A549 (cell line): ENCODE measurements at regions not wholly inside any gene's neighbourhood (a gene's known extent, or its start where the extent isn't known, plus 50 kb on each side); places are given as distances from the start of the nearest gene placed in this dataset.

Experiments
- ATAC-seq, 2 experiments: fragments of 200-7000 bp in 1 of 2; fragments of >200 bp in 1 of 2; cut with Nextera tagmentation in 1 of 2; cut with Tn5 transposase in 1 of 2; 3 replicates each; pipeline versions ENCODE4 v1.8.0 to v1.9.1; 2018 to 2020; ENCODE audit warnings: mild to moderate bottlenecking in 1 of 2, moderate library complexity in 1 of 2
- CTCF ChIA-PET: fragments of 300-600 bp; sonication (Branson Sonifier 250); formaldehyde crosslinking; extraction: SDS; loops from one replicate; lab custom pipeline; 2021; ENCODE audit warnings: antibody characterized with exemption, inconsistent platforms; lab: Yijun Ruan, JAX
- POLR2A ChIA-PET: fragments of 350-600 bp; formaldehyde crosslinking; extraction: SDS; loops from one replicate; lab custom pipeline; 2021; ENCODE audit warnings: antibody characterized with exemption, inconsistent platforms; lab: Yijun Ruan, JAX
- DNase-seq, 2 experiments: peaks; one replicate each; pipeline versions ENCODE4 v3.0.0 to v3.0.0-alpha.2; 2011 to 2016; ENCODE audit warnings: low read depth in 1 of 2, low spot score in 1 of 2
- FAIRE-seq: peaks from 2 replicates; lab custom pipeline; 2011; peaks lifted over from hg19 to GRCh38; lab: Jason Lieb, UNC
- H3K27ac ChIP-seq, 2 experiments: fragments of >200 bp; sonication (Bioruptor Twin); formaldehyde crosslinking; 3 replicates each; pipeline ENCODE4 v1.5.1; 2016 to 2017
- H3K4me1 ChIP-seq: fragments of >200 bp; sonication (Bioruptor Twin); formaldehyde crosslinking; 3 replicates; pipeline ENCODE4 v1.6.1; 2016
- H3K4me2 ChIP-seq: fragments of >200 bp; sonication (Bioruptor Twin); formaldehyde crosslinking; 3 replicates; pipeline ENCODE4 v1.6.1; 2016
- H3K4me3 ChIP-seq: fragments of >200 bp; sonication (Bioruptor Twin); formaldehyde crosslinking; 3 replicates; pipeline ENCODE4 v1.5.1; 2016
- H3K9me3 ChIP-seq: fragments of >200 bp; sonication (Bioruptor Twin); formaldehyde crosslinking; 3 replicates; pipeline ENCODE4 v1.6.1; 2016
- CEBPB ChIP-seq, 2 experiments: fragments of >200 bp in 1 of 2; sonication (Bioruptor Twin) in 1 of 2; formaldehyde crosslinking in 1 of 2; IDR thresholded peaks; 2 replicates each; pipeline ENCODE4 v1.6.1; 2012 to 2016
- CHD2 ChIP-seq: fragments of 150-350 bp; IDR thresholded peaks from 2 replicates; pipeline ENCODE4 v1.6.1; 2014; ENCODE audit warnings: low read length; ENCODE audit not compliant: partially characterized antibody
- EHF ChIP-seq: fragments of 250-450 bp; sonication (Bioruptor Pico); IDR thresholded peaks from 2 replicates; pipeline ENCODE4 v1.5.0; 2020; ENCODE audit warnings: mild to moderate bottlenecking
- EHMT2 ChIP-seq: fragments of 200-600 bp; sonication (generic); IDR thresholded peaks from 2 replicates; pipeline ENCODE4 v1.6.1; 2016; ENCODE audit warnings: antibody characterized with exemption, low read depth, mild to moderate bottlenecking, moderate library complexity
- FOSB ChIP-seq: fragments of 250-450 bp; sonication (Bioruptor Pico); IDR thresholded peaks from 2 replicates; pipeline ENCODE4 v1.5.0; 2020; ENCODE audit warnings: mild to moderate bottlenecking, moderate library complexity
- FOSL2 ChIP-seq, 2 experiments: fragments of 450-650 bp in 1 of 2; fragments of >200 bp in 1 of 2; sonication (Bioruptor Twin) in 1 of 2; formaldehyde crosslinking; IDR thresholded peaks; 2 replicates each; pipeline versions ENCODE4 v1.5.0 to v1.6.1; 2016 to 2020; ENCODE audit warnings: mild to moderate bottlenecking in 1 of 2, moderate library complexity in 1 of 2
- HOXB13 ChIP-seq: fragments of 250-450 bp; sonication (Bioruptor Pico); IDR thresholded peaks from 2 replicates; pipeline ENCODE4 v1.5.0; 2020; ENCODE audit warnings: low read depth, mild to moderate bottlenecking, moderate library complexity
- JUN ChIP-seq, 2 experiments: fragments of >200 bp; sonication (Bioruptor Twin); formaldehyde crosslinking; IDR thresholded peaks; 2 replicates in 1 of 2; 3 replicates in 1 of 2; pipeline ENCODE4 v1.6.1; 2016 to 2017
- KDM1A ChIP-seq: fragments of 200-600 bp; sonication (generic); IDR thresholded peaks from 2 replicates; pipeline ENCODE4 v1.6.1; 2016; ENCODE audit warnings: low read depth, mild to moderate bottlenecking
- MAZ ChIP-seq: fragments of 150-350 bp; IDR thresholded peaks from 2 replicates; pipeline ENCODE4 v1.6.1; 2014; ENCODE audit warnings: antibody characterized with exemption, low read depth, low read length, borderline replicate concordance
- NPAS2 ChIP-seq: fragments of 250-450 bp; sonication (Bioruptor Pico); IDR thresholded peaks from 2 replicates; pipeline ENCODE4 v1.8.0; 2022; ENCODE audit warnings: mild to moderate bottlenecking, moderate library complexity, borderline replicate concordance
- PHF8 ChIP-seq: fragments of 200-600 bp; sonication (generic); IDR thresholded peaks from 2 replicates; pipeline ENCODE4 v1.6.1; 2016; ENCODE audit warnings: low read depth, mild to moderate bottlenecking, antibody characterized with exemption, moderate library complexity, borderline replicate concordance
- RAD21 ChIP-seq, 2 experiments: fragments of >200 bp in 1 of 2; sonication (Bioruptor Twin) in 1 of 2; formaldehyde crosslinking in 1 of 2; IDR thresholded peaks in 1 of 2; conservative IDR thresholded peaks in 1 of 2; 2 replicates in 1 of 2; 3 replicates in 1 of 2; pipeline ENCODE4 v1.6.1; 2012 to 2018; ENCODE audit warnings: inconsistent platforms in 1 of 2
- RARB ChIP-seq: fragments of 250-450 bp; sonication (Bioruptor Pico); IDR thresholded peaks from 2 replicates; pipeline ENCODE4 v1.8.0; 2021; ENCODE audit warnings: mild to moderate bottlenecking, moderate library complexity
- RCOR1 ChIP-seq: fragments of 150-350 bp; IDR thresholded peaks from 2 replicates; pipeline ENCODE4 v1.6.1; 2014; ENCODE audit warnings: antibody characterized with exemption, low read length, low read depth
- REST ChIP-seq: fragments of 200-600 bp; sonication (generic); IDR thresholded peaks from 2 replicates; pipeline ENCODE4 v1.6.1; 2016; ENCODE audit warnings: antibody characterized with exemption, mild to moderate bottlenecking, moderate library complexity
- RFX5 ChIP-seq: fragments of 450-650 bp; IDR thresholded peaks from 2 replicates; pipeline ENCODE4 v1.7.1; 2014; ENCODE audit warnings: antibody characterized with exemption, mild to moderate bottlenecking, moderate library complexity
- SMC3 ChIP-seq: fragments of >200 bp; sonication (Bioruptor Twin); formaldehyde crosslinking; IDR thresholded peaks from 3 replicates; pipeline ENCODE4 v1.6.1; 2018; ENCODE audit warnings: inconsistent platforms
- TP53 ChIP-seq: fragments of 250-450 bp; sonication (Bioruptor Pico); IDR thresholded peaks from 2 replicates; pipeline ENCODE4 v1.5.0; 2021; ENCODE audit warnings: mild to moderate bottlenecking, moderate library complexity
- ZC3H11A ChIP-seq: fragments of 450-650 bp; IDR thresholded peaks from 2 replicates; pipeline ENCODE4 v1.6.1; 2014; ENCODE audit warnings: antibody characterized with exemption, mild to moderate bottlenecking
- ZFP36 ChIP-seq: fragments of 450-650 bp; IDR thresholded peaks from 2 replicates; pipeline ENCODE4 v1.6.1; 2014; ENCODE audit warnings: borderline replicate concordance; ENCODE audit not compliant: partially characterized antibody
- ZSCAN20 ChIP-seq: fragments of 250-450 bp; sonication (Bioruptor Pico); IDR thresholded peaks from 2 replicates; pipeline ENCODE4 v1.8.0; 2022; ENCODE audit warnings: mild to moderate bottlenecking, moderate library complexity
- WGBS: methylation state at CpG from one replicate; pipeline ENCODE4 v1.1.6; 2017; ENCODE audit errors: missing lambda C conversion rate; 5-methylcytosine and 5-hydroxymethylcytosine counted together

- no peak overlapping the region for H3K4me3 ChIP-seq
- 56% methylated on average over 5 of the region's 5 CpGs for WGBS
- CTCF ChIA-PET: no interaction called here
- ATAC-seq (no peak), FAIRE-seq (no peak)
- no peaks in the 10 kb centered on the region for H3K4me1 ChIP-seq
- no peak overlapping the region for H3K4me2 ChIP-seq
- POLR2A ChIA-PET: no interaction called here
- no peak for TF ChIP-seq FOSB (CRISPR knock-in tag)
- no peak for TF ChIP-seq RARB (CRISPR knock-in tag)
- TF ChIP-seq EHMT2: no peak
- no peak for TF ChIP-seq MAZ
- TF ChIP-seq ZFP36: no peak
- no peak for TF ChIP-seq RAD21 (conservative IDR thresholded peaks at IDR 0.05 in 1 of 2, IDR thresholded peaks at IDR 0.05 in 1 of 2)
- TF ChIP-seq PHF8: no peak
- TF ChIP-seq REST: no peak
- TF ChIP-seq, all 56 proteins: peak for 0
- Histone ChIP-seq H3K9me3 (no peaks in the 10 kb centered on the region), H3K27ac (no peak overlapping the region)
- no peak for DNase-seq
Measured at GRCh38 chr4:71677568-71677967, 106.3 kb downstream of the GC start.

GRCh38 chr4:71669291-71669690, 114.6 kb downstream of the GC start:
- POLR2A ChIA-PET: no interaction called here
- DNase-seq: no peak
- Histone ChIP-seq H3K4me1 (no peaks in the 10 kb centered on the region), H3K27ac (no peak overlapping the region), H3K4me3 (no peak overlapping the region), H3K9me3 (no peaks in the 10 kb centered on the region), H3K4me2 (no peak overlapping the region)
- 91% methylated on average over 1 of the region's 1 CpG for WGBS
- FAIRE-seq: no peak
- TF ChIP-seq NPAS2 (CRISPR knock-in tag): no peak
- TF ChIP-seq MAZ: no peak
- CTCF ChIA-PET: interaction anchor here (0.6 kb wide), 1 partner anchor 263 kb away, joined by 5 read pairs; no protein-coding TSS in a partner anchor
- no peak for ATAC-seq

DNA sequence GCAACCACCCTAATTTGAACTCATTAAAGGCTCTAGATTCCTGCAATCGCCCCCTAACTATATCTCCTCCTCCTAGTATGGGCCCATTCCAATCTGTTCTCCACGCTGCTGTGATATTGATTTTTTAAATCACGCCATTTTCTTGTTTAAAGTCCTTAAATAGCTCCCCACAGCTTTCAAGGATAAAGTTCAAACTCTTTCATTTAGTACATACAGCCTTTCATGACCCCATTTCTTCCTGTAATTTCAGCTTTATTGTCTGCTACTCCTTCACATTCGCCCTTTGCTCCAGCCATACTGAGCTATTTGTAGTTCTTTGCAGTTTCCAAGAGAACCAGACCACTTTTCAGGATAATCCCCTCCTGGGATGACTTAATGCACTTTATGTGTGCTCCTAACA, 118.5 kb downstream of the GC start:
- WGBS: 65% methylated on average over 4 of the region's 4 CpGs
- FAIRE-seq (no peak), DNase-seq (no peak), ATAC-seq (no peak)
- Histone ChIP-seq H3K9me3 (no peaks in the 10 kb centered on the region), H3K4me2 (no peak overlapping the region), H3K4me3 (no peak overlapping the region), H3K4me1 (no peaks in the 10 kb centered on the region), H3K27ac (no peak overlapping the region)
- TF ChIP-seq RFX5 (no peak), CHD2 (no peak), PHF8 (no peak), KDM1A (no peak), FOSL2 (IDR thresholded peaks at IDR 0.05) (no peak), FOSL2 (CRISPR knock-in tag; IDR thresholded peaks at IDR 0.05) (no peak), TP53 (CRISPR knock-in tag) (no peak), SMC3 (no peak), ZC3H11A (no peak), REST (no peak), ZFP36 (no peak), HOXB13 (CRISPR knock-in tag) (no peak), MAZ (no peak), EHF (no peak), CEBPB (IDR thresholded peaks at IDR 0.05) (no peak), JUN (IDR thresholded peaks at IDR 0.05) (no peak), RCOR1 (no peak), ZSCAN20 (CRISPR knock-in tag) (no peak)
- ChIA-PET POLR2A (no interaction called here), CTCF (no interaction called here)
